ENCODE measurements at regions not wholly inside any gene's neighbourhood (a gene's known extent, or its start where the extent isn't known, plus 50 kb on each side); places are given as distances from the start of the nearest gene placed in this dataset.

DNA sequence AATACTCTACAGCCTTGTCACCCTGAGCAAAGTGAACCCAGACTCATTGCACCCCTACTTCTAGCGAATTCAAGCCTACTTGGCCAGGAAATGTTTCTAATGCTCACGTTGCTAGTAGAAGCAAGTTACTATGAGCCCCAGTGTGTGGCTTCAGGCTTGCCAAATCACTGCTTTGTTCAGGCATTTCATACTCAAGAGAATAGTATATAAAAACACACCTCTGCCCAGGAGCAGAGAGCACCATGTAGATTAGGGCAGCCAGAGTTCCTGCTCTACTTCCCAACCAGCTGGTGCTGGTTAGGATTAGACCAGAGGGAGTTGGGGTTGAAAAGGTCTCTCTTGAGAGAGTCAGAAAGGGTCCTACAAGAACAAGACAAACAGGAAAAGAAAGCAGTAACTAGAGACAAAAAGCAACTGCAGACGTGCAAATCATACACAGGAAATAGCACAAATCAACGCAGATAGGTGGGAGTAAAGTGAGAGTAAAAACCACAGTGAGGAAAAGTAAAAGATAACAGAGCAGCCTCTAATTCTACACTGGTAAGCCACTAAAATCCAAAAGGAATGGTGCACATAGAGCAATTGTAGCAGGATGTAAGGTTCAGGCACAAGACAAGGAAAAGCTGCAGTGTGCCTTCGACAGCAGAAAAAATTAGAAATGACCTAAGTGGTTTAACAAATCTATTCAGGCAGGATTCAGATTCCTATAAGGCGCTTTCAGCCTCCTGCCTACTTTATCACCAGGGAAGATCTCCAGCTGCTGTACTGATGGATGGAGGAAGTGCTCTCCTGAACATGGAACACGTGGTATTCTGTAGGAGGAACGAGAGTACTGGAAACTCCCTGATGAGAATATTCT lies 49.6 kb upstream of the KIF2A start:
- no peak for DNase-seq (ENCODE audit: low spot score)
